ENCODE measurements at regions not wholly inside any gene's neighbourhood (a gene's known extent, or its start where the extent isn't known, plus 50 kb on each side); places are given as distances from the start of the nearest gene placed in this dataset.

- TF ChIP-seq EZH2phosphoT487 (conservative IDR thresholded peaks at IDR 0.05; ENCODE audit: low read length) (no peak), CTCF (IDR thresholded peaks at IDR 0.05; ENCODE audit: insufficient read depth, low read length, poor library complexity, severe bottlenecking) (no peak)
Observed at GRCh38 chr12:126055521-126055920, 990.3 kb downstream of the AACS start.
